ENCODE measurements at regions not wholly inside any gene's neighbourhood (a gene's known extent, or its start where the extent isn't known, plus 50 kb on each side); places are given as distances from the start of the nearest gene placed in this dataset.

- Histone ChIP-seq H3K27ac (no peak overlapping the region), H3K4me2 (ENCODE audit: low read length) (no peak overlapping the region), H3K9ac (no peak overlapping the region), H3K4me3 (ENCODE audit: low read depth, low read length) (no peak overlapping the region), H3K79me2 (no peaks in the 10 kb centered on the region), H3K36me3 (ENCODE audit: control insufficient read depth, insufficient read depth, low read length) (no peaks in the 10 kb centered on the region), H3K4me1 (no peaks in the 10 kb centered on the region), H2AFZ (no peak overlapping the region), H3K27me3 (ENCODE audit: control insufficient read depth, insufficient read depth, low read length) (no peaks in the 10 kb centered on the region), H3K9me3 (ENCODE audit: control insufficient read depth, low read length) (no peaks in the 10 kb centered on the region)
- no peak for TF ChIP-seq CTCF (IDR thresholded peaks at IDR 0.05)
Observed at GRCh38 chr3:135762188-135762856, 203.2 kb upstream of the PPP2R3A start.

GRCh38 chr3:135766115-135766514, 199.4 kb upstream of the PPP2R3A start:
- H3K9me3 ChIP-seq (ENCODE audit: control insufficient read depth, low read length): no peaks in the 10 kb centered on the region
- TF ChIP-seq CTCF (IDR thresholded peaks at IDR 0.05): no peak
- no peaks in the 10 kb centered on the region for H3K4me1 ChIP-seq
- H3K27ac ChIP-seq: no peak overlapping the region
- no peak overlapping the region for H3K4me2 ChIP-seq (ENCODE audit: low read length)
- H3K9ac ChIP-seq: no peak overlapping the region
- H3K4me3 ChIP-seq (ENCODE audit: low read depth, low read length): no peak overlapping the region
- no peaks in the 10 kb centered on the region for H3K79me2 ChIP-seq
- no peak overlapping the region for H2AFZ ChIP-seq
- no peaks in the 10 kb centered on the region for H3K36me3 ChIP-seq (ENCODE audit: control insufficient read depth, insufficient read depth, low read length)
- H3K27me3 ChIP-seq (ENCODE audit: control insufficient read depth, insufficient read depth, low read length): no peaks in the 10 kb centered on the region

GRCh38 chr3:135771760-135772159, 193.8 kb upstream of the PPP2R3A start:
- Histone ChIP-seq H3K27me3 (ENCODE audit: control insufficient read depth, insufficient read depth, low read length) (no peaks in the 10 kb centered on the region), H3K9ac (no peak overlapping the region), H2AFZ (no peak overlapping the region), H3K4me3 (ENCODE audit: low read depth, low read length) (no peak overlapping the region), H3K4me2 (ENCODE audit: low read length) (no peak overlapping the region), H3K27ac (no peak overlapping the region), H3K4me1 (no peaks in the 10 kb centered on the region), H3K79me2 (no peaks in the 10 kb centered on the region), H3K9me3 (ENCODE audit: control insufficient read depth, low read length) (no peaks in the 10 kb centered on the region), H3K36me3 (ENCODE audit: control insufficient read depth, insufficient read depth, low read length) (no peaks in the 10 kb centered on the region)
- TF ChIP-seq CTCF (IDR thresholded peaks at IDR 0.05): no peak

- no peak overlapping the region for H3K27ac ChIP-seq
- no peaks in the 10 kb centered on the region for H3K9me3 ChIP-seq (ENCODE audit: control insufficient read depth, low read length)
Observed at GRCh38 chr3:135779024-135779423, 186.5 kb upstream of the PPP2R3A start.

More at GRCh38 chr3:135779024-135779423, 186.5 kb upstream of the PPP2R3A start:
- no peak for TF ChIP-seq CTCF (IDR thresholded peaks at IDR 0.05)
- no peaks in the 10 kb centered on the region for H3K4me1 ChIP-seq
- no peaks in the 10 kb centered on the region for H3K27me3 ChIP-seq (ENCODE audit: control insufficient read depth, insufficient read depth, low read length)
- no peak overlapping the region for H3K4me3 ChIP-seq (ENCODE audit: low read depth, low read length)
- no peak overlapping the region for H2AFZ ChIP-seq
- H3K36me3 ChIP-seq (ENCODE audit: control insufficient read depth, insufficient read depth, low read length): no peaks in the 10 kb centered on the region
- H3K9ac ChIP-seq: no peak overlapping the region
- H3K79me2 ChIP-seq: no peaks in the 10 kb centered on the region
- no peak overlapping the region for H3K4me2 ChIP-seq (ENCODE audit: low read length)

All from parathyroid adenoma (tissue), 2 donors.